Spleen (tissue), 11 donors: ENCODE measurements at regions not wholly inside any gene's neighbourhood (a gene's known extent, or its start where the extent isn't known, plus 50 kb on each side); places are given as distances from the start of the nearest gene placed in this dataset.

ENCODE experiments used
- DNase-seq: peaks from one replicate; pipeline ENCODE4 v3.0.0-alpha.2; 2020
- H3K27ac ChIP-seq, 8 donors: fragments of 200-600 bp; sonication (generic) in 7 of 8; 1 replicate in 4 of 8; 2 replicates in 4 of 8; pipeline versions ENCODE4 v1.5.0 to v1.8.0; 2016 to 2021; ENCODE audit warnings: inconsistent platforms in 4 of 8, mild to moderate bottlenecking in 4 of 8, moderate library complexity in 1 of 8
- H3K27me3 ChIP-seq, 7 donors: fragments of 200-600 bp; sonication (generic) in 6 of 7; replicated peaks in 1 of 7; 1 replicate in 4 of 7; 2 replicates in 3 of 7; pipeline versions ENCODE4 v1.5.0 to v1.8.0; 2016 to 2021; ENCODE audit warnings: inconsistent platforms in 3 of 7, mild to moderate bottlenecking in 1 of 7
- H3K36me3 ChIP-seq, 6 donors: fragments of 200-600 bp; sonication (generic) in 5 of 6; 1 replicate in 4 of 6; 2 replicates in 2 of 6; pipeline versions ENCODE4 v1.5.0 to v1.8.0; 2016 to 2021; ENCODE audit warnings: inconsistent platforms in 2 of 6
- H3K4me1 ChIP-seq, 6 donors: fragments of 200-600 bp; sonication (generic) in 5 of 6; 1 replicate in 3 of 6; 2 replicates in 3 of 6; pipeline versions ENCODE4 v1.5.0 to v1.8.0; 2016 to 2021; ENCODE audit warnings: inconsistent platforms in 3 of 6
- H3K4me3 ChIP-seq, 8 donors: fragments of 200-600 bp; sonication (generic) in 7 of 8; 1 replicate in 4 of 8; 2 replicates in 4 of 8; pipeline versions ENCODE4 v1.5.0 to v1.8.0; 2016 to 2021; ENCODE audit warnings: inconsistent platforms in 4 of 8, mild to moderate bottlenecking in 4 of 8, moderate library complexity in 2 of 8
- H3K9me3 ChIP-seq, 8 donors: fragments of 200-600 bp; sonication (generic) in 7 of 8; 1 replicate in 4 of 8; 2 replicates in 4 of 8; pipeline versions ENCODE4 v1.5.0 to v1.8.0; 2016 to 2021; ENCODE audit warnings: inconsistent platforms in 4 of 8
- CTCF ChIP-seq, 11 experiments: fragments of 200-600 bp in 7 of 11; fragments of 450-650 bp in 4 of 11; sonication (generic) in 4 of 11; IDR thresholded peaks in 8 of 11; conservative IDR thresholded peaks in 3 of 11; 1 replicate in 7 of 11; 2 replicates in 4 of 11; pipeline versions ENCODE4 v1.4.0 to v1.8.0; 2016 to 2021; ENCODE audit warnings: antibody characterized with exemption in 11 of 11, inconsistent platforms in 4 of 11, mild to moderate bottlenecking in 1 of 11
- POLR2A ChIP-seq, 3 donors: fragments of 450-650 bp; IDR thresholded peaks; one replicate each; pipeline ENCODE4 v1.5.1; 2017; ENCODE audit warnings: antibody characterized with exemption in 3 of 3, mild to moderate bottlenecking in 1 of 3
- POLR2AphosphoS5 ChIP-seq, 3 donors: sonication (generic); formaldehyde crosslinking; IDR thresholded peaks; one replicate each; pipeline ENCODE4 v1.5.1; 2017; ENCODE audit warnings: antibody characterized with exemption in 3 of 3
- WGBS, 5 donors: extraction: QIAGEN DNeasy Blood & Tissue Kit in 3 of 5; methylation state at CpG; one replicate each; pipeline versions ENCODE4 v1.1.5 to v1.1.7; 2013 to 2018; 5-methylcytosine and 5-hydroxymethylcytosine counted together
- intact Hi-C: fragments of 100-400 bp; cut with DNase I; formaldehyde crosslinking; loops from one replicate; pipeline ENCODE4 v1.15.0; 2023; ENCODE audit warnings: low total_unique reads
- donor health status: healthy with polysubstance abuse.
- donor health status: DM: no; HTN: no; CAD: no; lungs with moderate emphysema.
- donor health status: DM: no; HTN: no; CAD: no.
- donor health status: Bipolar disorder and iron deficiency.
- donor health status: healthy.
- donor health status: DM: no; HTN: no; CAD: no.
- donor health status: DM: yes; HTN: yes; CAD: no.

- WGBS, 5 donors: 77 to 82% (median 79%) methylated on average over 6 of the region's 6 CpGs
- no peak for TF ChIP-seq POLR2AphosphoS5 (IDR thresholded peaks at IDR 0.05)
- no peak for TF ChIP-seq POLR2A (IDR thresholded peaks at IDR 0.05)
- TF ChIP-seq CTCF (IDR thresholded peaks at IDR 0.05 in 8 of 11, conservative IDR thresholded peaks at IDR 0.05 in 3 of 11): no peak
- Histone ChIP-seq H3K27me3 (peaks cover 0 to 76% (median 4%) of the 10 kb centered on the region in 7 donors), H3K36me3 (no peaks in the 10 kb centered on the region), H3K4me3 (no peak overlapping the region), H3K4me1 (no peaks in the 10 kb centered on the region), H3K9me3 (peaks cover 0 to 25% (median 22%) of the 10 kb centered on the region in 8 donors), H3K27ac (no peak overlapping the region)
- DNase-seq: no peak
- intact Hi-C loops: no loop called here
Measured at GRCh38 chr12:113650476-113650875, 178.8 kb upstream of the LHX5 start.

- Histone ChIP-seq H3K27me3 (peaks cover 0 to 81% (median 4%) of the 10 kb centered on the region in 7 donors), H3K27ac (no peak overlapping the region), H3K4me3 (no peak overlapping the region), H3K36me3 (no peaks in the 10 kb centered on the region), H3K4me1 (no peaks in the 10 kb centered on the region), H3K9me3 (peaks cover 0 to 14% (median 11%) of the 10 kb centered on the region in 8 donors)
- intact Hi-C loops: no loop called here
- DNase-seq: no peak
- TF ChIP-seq POLR2A (IDR thresholded peaks at IDR 0.05) (no peak), CTCF (IDR thresholded peaks at IDR 0.05 in 8 of 11, conservative IDR thresholded peaks at IDR 0.05 in 3 of 11) (no peak), POLR2AphosphoS5 (IDR thresholded peaks at IDR 0.05) (no peak)
- WGBS, 5 donors: 27 to 42% (median 34%) methylated on average over 20 of the region's 20 CpGs
Measured at GRCh38 chr12:113649256-113649830, 177.7 kb upstream of the LHX5 start.

GRCh38 chr12:113647048-113647447 lies 175.4 kb upstream of the LHX5 start:
- Histone ChIP-seq H3K36me3 (no peaks in the 10 kb centered on the region), H3K9me3 (no peaks in the 10 kb centered on the region), H3K4me3 (no peak overlapping the region), H3K27me3 (peaks cover 0 to 90% (median 11%) of the 10 kb centered on the region in 7 donors), H3K27ac (no peak overlapping the region), H3K4me1 (no peaks in the 10 kb centered on the region)
- no peak for DNase-seq
- TF ChIP-seq CTCF (IDR thresholded peaks at IDR 0.05 in 8 of 11, conservative IDR thresholded peaks at IDR 0.05 in 3 of 11) (no peak), POLR2AphosphoS5 (IDR thresholded peaks at IDR 0.05) (no peak), POLR2A (IDR thresholded peaks at IDR 0.05) (no peak)
- WGBS, 5 donors: 71 to 87% (median 72%) methylated on average over 4 of the region's 4 CpGs
- intact Hi-C loops: no loop called here

GRCh38 chr12:113645603-113646002 lies 173.9 kb upstream of the LHX5 start:
- peaks cover 0 to 89% (median 11%) of the 10 kb centered on the region in 7 donors for H3K27me3 ChIP-seq
- no peak overlapping the region for H3K4me3 ChIP-seq
- 39 to 53% (median 49%) methylated on average over 13 to 14 of the region's 14 CpGs for WGBS, 5 donors
- TF ChIP-seq CTCF (IDR thresholded peaks at IDR 0.05 in 8 of 11, conservative IDR thresholded peaks at IDR 0.05 in 3 of 11) (no peak), POLR2A (IDR thresholded peaks at IDR 0.05) (no peak), POLR2AphosphoS5 (IDR thresholded peaks at IDR 0.05) (no peak)
- no peaks in the 10 kb centered on the region for H3K9me3 ChIP-seq
- no peak for DNase-seq
- H3K4me1 ChIP-seq: no peaks in the 10 kb centered on the region
- intact Hi-C loops: no loop called here
- H3K27ac ChIP-seq: no peak overlapping the region
- H3K36me3 ChIP-seq: no peaks in the 10 kb centered on the region
